Ascending aorta (tissue), 2 donors: ENCODE measurements at regions not wholly inside any gene's neighbourhood (a gene's known extent, or its start where the extent isn't known, plus 50 kb on each side); places are given as distances from the start of the nearest gene placed in this dataset.
"Not testable (repeated sequence)": the region's sequence is repeated elsewhere in the genome, so short reads cannot be mapped to it uniquely, and the experiment has no call there.

ENCODE experiments used
- DNase-seq, 2 donors: peaks; one replicate each; pipeline ENCODE4 v3.0.0-alpha.2; 2019; ENCODE audit warnings: low spot score in 2 of 2
- H3K27ac ChIP-seq, 2 donors: fragments of 200-600 bp; sonication (generic); one replicate each; pipeline ENCODE4 v1.5.1; 2016 to 2017; ENCODE audit warnings: mild to moderate bottlenecking in 1 of 2
- H3K27me3 ChIP-seq: fragments of 200-600 bp; sonication (generic); one replicate; pipeline ENCODE4 v1.5.1; 2017
- H3K36me3 ChIP-seq, 2 donors: fragments of 200-600 bp; sonication (generic); one replicate each; pipeline ENCODE4 v1.5.1; 2016
- H3K4me1 ChIP-seq, 2 donors: fragments of 200-600 bp; sonication (generic); one replicate each; pipeline ENCODE4 v1.5.1; 2016 to 2017; ENCODE audit warnings: mild to moderate bottlenecking in 1 of 2
- H3K4me3 ChIP-seq, 2 donors: fragments of 200-600 bp; sonication (generic); one replicate each; pipeline ENCODE4 v1.5.1; 2016 to 2017; ENCODE audit warnings: mild to moderate bottlenecking in 1 of 2
- H3K9me3 ChIP-seq, 2 donors: fragments of 200-600 bp; sonication (generic); one replicate each; pipeline ENCODE4 v1.5.1; 2016
- intact Hi-C: fragments of 100-400 bp; cut with DNase I; formaldehyde crosslinking; loops from one replicate; pipeline ENCODE4 v1.15.1; 2023
- TF ChIP-seq, protein P1 (sequence below), 3 experiments: fragments of 200-600 bp in 2 of 3; fragments of 450-650 bp in 1 of 3; sonication (generic) in 2 of 3; IDR thresholded peaks; one replicate each; pipeline ENCODE4 v1.5.1; 2016 to 2019; ENCODE audit warnings: antibody characterized with exemption in 3 of 3, mild to moderate bottlenecking in 1 of 3, moderate library complexity in 1 of 3

DNA sequence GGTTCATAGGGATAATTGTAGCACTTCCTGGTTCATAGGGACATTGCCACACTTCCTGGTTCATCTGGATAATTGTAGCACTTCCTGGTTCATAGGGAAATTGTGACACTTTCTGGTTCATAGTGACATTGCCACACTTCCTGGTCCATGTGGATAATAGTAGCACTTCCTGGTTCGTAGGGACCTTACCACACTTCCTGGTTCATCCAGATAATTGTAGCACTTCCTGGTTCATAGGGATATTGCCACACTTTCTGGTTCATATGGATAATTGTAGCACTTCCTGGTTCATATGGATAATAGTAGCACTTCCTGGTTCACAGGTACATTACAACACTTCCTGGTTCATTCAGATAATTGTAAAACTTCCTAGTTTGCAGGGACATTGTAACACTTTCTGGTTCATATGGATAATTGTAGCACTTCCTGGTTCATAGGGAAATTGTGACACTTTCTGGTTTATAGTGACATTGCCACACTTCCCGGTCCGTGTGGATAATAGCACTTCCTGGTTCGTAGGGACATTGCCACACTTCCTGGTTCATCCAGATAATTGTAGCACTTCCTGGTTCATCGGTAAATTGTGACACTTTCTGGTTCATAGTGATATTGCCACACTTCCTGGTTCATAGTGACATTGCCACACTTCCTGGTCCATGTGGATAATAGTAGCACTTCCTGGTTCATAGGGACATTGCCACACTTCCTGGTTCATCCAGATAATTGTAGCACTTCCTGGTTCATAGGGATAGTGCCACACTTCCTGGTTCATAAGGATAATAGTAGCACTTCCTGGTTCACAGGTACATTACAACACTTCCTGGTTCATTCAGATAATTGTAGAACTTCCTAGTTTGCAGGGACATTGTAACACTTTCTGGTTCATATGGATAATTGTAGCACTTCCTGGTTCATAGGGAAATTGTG lies 60.8 kb upstream of the CD99 start:
- H3K36me3 ChIP-seq = peaks cover 14 to 24% of the 10 kb centered on the region in 2 donors
- DNase-seq, H3K9me3 ChIP-seq, H3K27ac ChIP-seq, H3K4me3 ChIP-seq, H3K4me1 ChIP-seq, intact Hi-C loops, H3K27me3 ChIP-seq: not testable (repeated sequence)

DNA sequence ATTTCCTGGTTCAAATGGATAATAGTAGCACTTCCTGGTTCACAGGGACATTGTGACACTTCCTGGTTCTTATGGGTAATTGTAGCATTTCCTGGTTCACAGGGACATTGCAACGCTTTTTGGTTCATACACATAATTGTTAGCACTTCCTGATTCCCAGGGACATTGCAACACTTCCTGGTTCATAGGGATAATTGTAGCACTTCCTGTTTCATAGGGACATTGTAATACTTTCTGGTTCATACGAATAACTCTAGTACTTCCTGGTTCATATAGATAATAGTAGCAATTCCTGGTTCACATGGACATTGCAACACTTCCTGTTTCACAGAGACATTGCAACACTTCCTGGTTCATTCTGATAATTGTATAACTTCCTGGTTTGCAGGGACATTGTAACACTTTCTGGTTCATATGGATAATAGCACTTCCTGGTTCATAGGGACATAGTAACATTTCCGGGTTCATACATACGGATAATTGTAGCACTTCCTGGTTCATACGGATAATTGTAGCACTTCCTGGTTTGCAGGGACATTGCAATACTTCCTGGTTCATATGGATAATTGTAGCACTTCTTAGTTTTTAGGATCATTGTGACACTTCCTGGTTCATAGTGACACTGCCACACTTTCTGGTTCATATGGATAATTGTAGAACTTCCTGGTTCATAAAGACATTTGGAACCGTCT lies 61.6 kb upstream of the CD99 start:
- no peaks in the 10 kb centered on the region for H3K4me1 ChIP-seq
- peaks cover 0 to 4% of the 10 kb centered on the region in 2 donors for H3K9me3 ChIP-seq
- no peak overlapping the region for H3K4me3 ChIP-seq
- H3K27ac ChIP-seq = no peak overlapping the region
- peaks cover 14 to 29% of the 10 kb centered on the region in 2 donors for H3K36me3 ChIP-seq
- H3K27me3 ChIP-seq = no peaks in the 10 kb centered on the region
- TF ChIP-seq, protein P1, sequence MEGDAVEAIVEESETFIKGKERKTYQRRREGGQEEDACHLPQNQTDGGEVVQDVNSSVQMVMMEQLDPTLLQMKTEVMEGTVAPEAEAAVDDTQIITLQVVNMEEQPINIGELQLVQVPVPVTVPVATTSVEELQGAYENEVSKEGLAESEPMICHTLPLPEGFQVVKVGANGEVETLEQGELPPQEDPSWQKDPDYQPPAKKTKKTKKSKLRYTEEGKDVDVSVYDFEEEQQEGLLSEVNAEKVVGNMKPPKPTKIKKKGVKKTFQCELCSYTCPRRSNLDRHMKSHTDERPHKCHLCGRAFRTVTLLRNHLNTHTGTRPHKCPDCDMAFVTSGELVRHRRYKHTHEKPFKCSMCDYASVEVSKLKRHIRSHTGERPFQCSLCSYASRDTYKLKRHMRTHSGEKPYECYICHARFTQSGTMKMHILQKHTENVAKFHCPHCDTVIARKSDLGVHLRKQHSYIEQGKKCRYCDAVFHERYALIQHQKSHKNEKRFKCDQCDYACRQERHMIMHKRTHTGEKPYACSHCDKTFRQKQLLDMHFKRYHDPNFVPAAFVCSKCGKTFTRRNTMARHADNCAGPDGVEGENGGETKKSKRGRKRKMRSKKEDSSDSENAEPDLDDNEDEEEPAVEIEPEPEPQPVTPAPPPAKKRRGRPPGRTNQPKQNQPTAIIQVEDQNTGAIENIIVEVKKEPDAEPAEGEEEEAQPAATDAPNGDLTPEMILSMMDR (IDR thresholded peaks at IDR 0.05) = no peak
- DNase-seq = no peak
- intact Hi-C loops = no loop called here

DNA sequence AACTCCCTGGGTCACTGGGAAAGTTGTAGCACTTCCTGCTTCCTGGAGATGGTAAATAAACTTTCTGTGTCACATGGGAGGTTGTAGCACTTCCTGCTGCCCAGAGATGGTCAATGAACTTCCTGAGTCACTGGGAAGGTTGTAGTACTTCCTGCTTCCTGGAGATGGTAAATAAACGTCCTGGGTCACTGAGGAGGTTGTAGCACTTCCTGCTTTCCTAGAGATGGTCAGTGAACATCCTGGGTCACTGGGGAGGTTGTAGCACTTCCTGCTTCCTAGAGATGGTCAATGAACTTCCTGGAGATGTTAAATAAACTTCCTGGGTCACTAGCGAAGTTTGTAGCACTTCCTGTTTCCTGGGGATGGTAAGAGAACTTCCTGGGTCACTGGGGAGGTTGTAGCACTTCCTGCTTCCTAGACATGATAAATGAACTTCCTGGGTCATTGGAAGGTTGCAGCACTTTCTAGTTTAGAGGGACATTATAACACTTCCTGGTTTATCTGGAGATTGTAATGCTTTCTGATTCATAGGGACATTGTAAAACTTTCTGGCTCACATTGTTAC lies 62.3 kb upstream of the CD99 start:
- H3K9me3 ChIP-seq = peaks cover 0 to 4% of the 10 kb centered on the region in 2 donors
- no peaks in the 10 kb centered on the region for H3K4me1 ChIP-seq
- TF ChIP-seq, protein P1 (IDR thresholded peaks at IDR 0.05) = no peak
- no peak overlapping the region for H3K27ac ChIP-seq
- H3K4me3 ChIP-seq = no peak overlapping the region
- intact Hi-C loops = no loop called here
- peaks cover 14 to 29% of the 10 kb centered on the region in 2 donors for H3K36me3 ChIP-seq
- DNase-seq = no peak
- H3K27me3 ChIP-seq = no peaks in the 10 kb centered on the region

DNA sequence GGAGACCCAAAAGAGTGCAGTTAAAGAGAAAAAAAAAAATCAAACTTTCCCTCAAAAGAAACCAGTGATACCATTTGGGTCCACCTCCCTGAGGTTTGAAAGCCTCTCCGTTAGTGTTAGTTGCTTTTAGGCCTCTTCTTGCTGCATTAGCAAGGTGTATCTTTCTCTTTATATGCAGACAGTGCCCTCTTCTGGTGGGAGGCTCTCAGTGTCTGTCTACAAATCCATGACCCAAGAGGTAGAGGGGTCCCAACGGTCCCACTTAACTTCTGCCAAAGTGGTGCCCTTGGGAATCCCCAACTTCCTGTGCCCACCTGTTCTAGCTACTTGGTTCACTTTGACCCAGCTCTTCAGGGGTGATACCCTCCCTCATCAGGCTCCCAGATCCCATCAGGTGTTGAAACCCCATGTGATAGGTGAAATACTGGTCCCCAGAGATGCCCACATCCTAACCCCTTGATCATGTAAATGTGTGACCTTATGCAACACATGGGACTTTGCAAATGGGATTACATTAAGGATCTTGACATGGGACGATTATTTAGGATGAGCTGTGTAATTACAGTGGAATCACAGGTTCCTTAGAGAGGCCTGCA lies 63.7 kb upstream of the CD99 start:
- DNase-seq = no peak

DNA sequence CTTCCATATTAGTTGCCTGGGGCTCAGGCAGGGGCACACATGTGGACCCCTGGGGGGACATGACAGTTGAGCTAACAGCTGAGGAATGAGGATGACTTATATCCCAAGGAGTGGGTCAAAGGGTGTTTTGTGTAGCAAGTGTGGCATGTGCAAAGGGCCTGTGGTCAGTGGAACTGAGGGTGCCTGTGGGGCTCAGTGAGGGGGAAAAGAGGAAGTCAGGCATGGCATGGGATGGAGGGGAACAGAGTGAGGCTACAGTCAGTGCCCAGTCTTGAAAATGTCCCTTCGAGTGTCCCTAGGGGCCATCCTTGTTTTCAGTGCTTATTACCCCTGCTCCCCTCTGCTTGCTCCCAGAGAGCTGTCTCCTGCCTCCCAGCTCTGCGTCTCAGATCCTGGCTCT lies 64.3 kb upstream of the CD99 start:
- Histone ChIP-seq H3K36me3 (peaks cover 18 to 41% of the 10 kb centered on the region in 2 donors), H3K27ac (no peak overlapping the region)
- no peak for DNase-seq

More for the DNA sequence above, 63.7 kb upstream of the CD99 start:
- H3K27ac ChIP-seq = no peak overlapping the region
- H3K36me3 ChIP-seq = peaks cover 18 to 41% of the 10 kb centered on the region in 2 donors
- H3K4me1 ChIP-seq = no peaks in the 10 kb centered on the region
- H3K4me3 ChIP-seq = no peak overlapping the region
- TF ChIP-seq, protein P1 (IDR thresholded peaks at IDR 0.05) = peak in 2 of 3 experiments; percentile 28 to 48
- no peaks in the 10 kb centered on the region for H3K27me3 ChIP-seq
- intact Hi-C loops = no loop called here
- peaks cover 0 to 4% of the 10 kb centered on the region in 2 donors for H3K9me3 ChIP-seq

More for the DNA sequence above, 64.3 kb upstream of the CD99 start:
- H3K27me3 ChIP-seq = no peaks in the 10 kb centered on the region
- intact Hi-C loops = no loop called here
- no peaks in the 10 kb centered on the region for H3K4me1 ChIP-seq
- peaks cover 0 to 4% of the 10 kb centered on the region in 2 donors for H3K9me3 ChIP-seq
- TF ChIP-seq, protein P1 (IDR thresholded peaks at IDR 0.05) = no peak
- H3K4me3 ChIP-seq = no peak overlapping the region
